ENCODE measurements at regions not wholly inside any gene's neighbourhood (a gene's known extent, or its start where the extent isn't known, plus 50 kb on each side); places are given as distances from the start of the nearest gene placed in this dataset.

DNA sequence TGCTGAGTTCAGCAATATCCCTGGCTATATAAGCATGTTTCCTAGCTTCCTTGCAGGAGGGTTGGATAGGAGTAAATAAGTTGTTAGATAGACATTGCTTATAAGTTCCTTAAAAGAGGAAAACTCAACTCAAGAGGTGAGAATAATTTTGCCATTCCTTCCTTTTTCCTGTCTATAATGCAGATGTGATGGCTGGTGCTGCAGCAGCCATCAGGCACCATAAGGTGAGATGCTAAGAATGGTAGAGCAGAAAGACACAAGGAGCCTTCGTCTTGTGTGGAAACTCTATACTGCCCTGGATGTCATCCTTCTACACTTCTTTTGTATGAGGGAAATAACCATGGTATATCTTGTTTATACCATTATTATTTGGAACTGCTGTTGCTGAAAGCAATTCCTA lies 74.5 kb upstream of the GRK3 start:
- H3K9me3 ChIP-seq, result no peaks in the 10 kb centered on the region
- H3K27ac ChIP-seq, result no peak overlapping the region
- no peaks in the 10 kb centered on the region for H3K27me3 ChIP-seq
- TF ChIP-seq, protein P1, sequence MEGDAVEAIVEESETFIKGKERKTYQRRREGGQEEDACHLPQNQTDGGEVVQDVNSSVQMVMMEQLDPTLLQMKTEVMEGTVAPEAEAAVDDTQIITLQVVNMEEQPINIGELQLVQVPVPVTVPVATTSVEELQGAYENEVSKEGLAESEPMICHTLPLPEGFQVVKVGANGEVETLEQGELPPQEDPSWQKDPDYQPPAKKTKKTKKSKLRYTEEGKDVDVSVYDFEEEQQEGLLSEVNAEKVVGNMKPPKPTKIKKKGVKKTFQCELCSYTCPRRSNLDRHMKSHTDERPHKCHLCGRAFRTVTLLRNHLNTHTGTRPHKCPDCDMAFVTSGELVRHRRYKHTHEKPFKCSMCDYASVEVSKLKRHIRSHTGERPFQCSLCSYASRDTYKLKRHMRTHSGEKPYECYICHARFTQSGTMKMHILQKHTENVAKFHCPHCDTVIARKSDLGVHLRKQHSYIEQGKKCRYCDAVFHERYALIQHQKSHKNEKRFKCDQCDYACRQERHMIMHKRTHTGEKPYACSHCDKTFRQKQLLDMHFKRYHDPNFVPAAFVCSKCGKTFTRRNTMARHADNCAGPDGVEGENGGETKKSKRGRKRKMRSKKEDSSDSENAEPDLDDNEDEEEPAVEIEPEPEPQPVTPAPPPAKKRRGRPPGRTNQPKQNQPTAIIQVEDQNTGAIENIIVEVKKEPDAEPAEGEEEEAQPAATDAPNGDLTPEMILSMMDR (IDR thresholded peaks at IDR 0.05), result no peak
- H3K4me1 ChIP-seq, result peaks cover 0 to 8% of the 10 kb centered on the region in 2 donors
- peaks cover 1% of the 10 kb centered on the region for H3K36me3 ChIP-seq
- no peak overlapping the region for H3K4me3 ChIP-seq
- no peak for DNase-seq (ENCODE audit: low spot score)

DNA sequence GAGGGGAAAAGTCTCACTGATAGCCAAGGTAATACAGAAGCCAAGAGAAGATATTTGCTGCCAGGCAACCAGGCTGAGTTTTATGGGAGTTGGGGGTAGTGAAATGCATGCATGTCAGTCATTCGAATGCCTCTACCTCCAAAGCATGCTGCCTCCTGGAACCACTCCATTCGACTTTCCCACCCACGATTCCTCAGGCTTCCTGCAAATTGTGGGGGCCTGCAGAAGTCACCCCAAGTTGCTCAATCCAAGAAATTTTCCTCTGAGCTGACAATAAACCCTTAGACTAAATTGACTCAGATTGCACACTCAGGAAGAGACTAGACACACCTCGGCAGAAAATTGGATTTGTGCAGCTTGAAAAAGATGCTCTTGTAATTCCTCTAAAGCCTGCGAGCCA lies 73.6 kb upstream of the GRK3 start:
- no peaks in the 10 kb centered on the region for H3K36me3 ChIP-seq
- no peaks in the 10 kb centered on the region for H3K9me3 ChIP-seq
- DNase-seq (ENCODE audit: low spot score), result no peak
- TF ChIP-seq, protein P1 (IDR thresholded peaks at IDR 0.05), result no peak
- H3K27ac ChIP-seq, result no peak overlapping the region
- H3K4me3 ChIP-seq, result no peak overlapping the region
- peaks cover 0 to 8% of the 10 kb centered on the region in 2 donors for H3K4me1 ChIP-seq
- H3K27me3 ChIP-seq, result no peaks in the 10 kb centered on the region

DNA sequence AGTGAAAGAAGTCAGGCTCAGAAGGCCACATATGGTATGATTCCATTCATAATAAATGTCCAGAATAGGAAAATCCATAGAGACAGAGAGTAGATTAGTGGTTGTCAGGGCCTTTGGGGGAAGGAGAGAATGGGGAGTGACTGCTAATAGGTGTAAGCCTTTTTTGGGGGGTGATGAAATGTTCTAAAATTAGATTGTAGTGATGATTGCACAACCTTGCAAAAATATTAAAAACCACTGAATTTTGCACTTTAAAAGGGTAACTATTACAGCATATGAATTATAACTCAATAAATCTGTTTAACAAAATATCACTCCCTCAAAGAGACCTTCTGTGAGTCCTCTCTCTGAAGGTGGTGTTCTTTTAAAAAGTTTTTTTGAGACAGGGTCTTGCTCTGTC lies 72.3 kb upstream of the GRK3 start:
- no peaks in the 10 kb centered on the region for H3K27me3 ChIP-seq
- H3K36me3 ChIP-seq, result no peaks in the 10 kb centered on the region
- H3K4me1 ChIP-seq, result peaks cover 0 to 8% of the 10 kb centered on the region in 2 donors
- no peak overlapping the region for H3K27ac ChIP-seq
- TF ChIP-seq, protein P1 (IDR thresholded peaks at IDR 0.05), result no peak
- no peaks in the 10 kb centered on the region for H3K9me3 ChIP-seq
- H3K4me3 ChIP-seq, result no peak overlapping the region
- DNase-seq (ENCODE audit: low spot score), result no peak

DNA sequence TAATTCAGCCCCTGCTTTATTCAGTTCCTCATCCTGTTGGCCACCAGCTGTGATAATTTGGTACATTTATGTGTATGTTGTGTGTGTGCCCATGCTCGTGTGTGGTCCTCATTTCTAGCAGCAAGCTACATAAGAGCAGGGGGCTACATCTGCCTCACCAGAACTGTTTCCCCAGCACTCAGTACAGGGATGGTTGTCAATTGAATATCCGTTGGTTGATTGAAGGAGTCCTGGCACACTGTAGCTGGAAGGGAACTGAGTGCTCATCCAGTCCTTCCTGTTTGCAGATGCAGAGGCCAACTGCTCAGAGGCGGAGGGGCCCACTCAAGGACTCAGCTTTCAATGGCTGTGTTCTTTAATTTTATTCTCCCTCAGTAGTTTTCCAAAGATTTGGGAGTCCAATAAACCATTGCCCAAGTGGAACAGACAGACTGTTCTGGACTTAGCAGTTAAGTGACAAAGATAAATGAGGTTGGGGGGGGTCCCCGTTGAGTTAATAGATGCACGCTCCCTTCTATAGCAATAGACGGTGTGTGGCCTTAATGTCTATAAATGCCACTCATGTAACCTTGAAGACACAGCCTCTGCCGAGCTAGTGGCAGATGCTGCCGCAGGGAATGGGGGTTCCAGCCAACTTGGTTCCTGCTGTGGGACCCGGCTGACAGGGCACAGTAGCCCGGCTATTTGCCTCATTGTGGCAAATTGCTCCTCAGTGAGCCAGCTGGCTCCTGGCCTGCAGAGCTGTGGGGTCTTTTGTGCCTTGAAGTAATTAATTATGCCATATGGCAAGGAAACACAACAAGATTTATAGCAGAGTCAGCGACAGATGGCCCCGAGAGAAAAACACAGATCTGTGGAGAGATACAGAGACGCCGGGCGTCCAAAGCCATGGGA lies 71.4 kb upstream of the GRK3 start:
- TF ChIP-seq, protein P1 (IDR thresholded peaks at IDR 0.05), result no peak

DNA sequence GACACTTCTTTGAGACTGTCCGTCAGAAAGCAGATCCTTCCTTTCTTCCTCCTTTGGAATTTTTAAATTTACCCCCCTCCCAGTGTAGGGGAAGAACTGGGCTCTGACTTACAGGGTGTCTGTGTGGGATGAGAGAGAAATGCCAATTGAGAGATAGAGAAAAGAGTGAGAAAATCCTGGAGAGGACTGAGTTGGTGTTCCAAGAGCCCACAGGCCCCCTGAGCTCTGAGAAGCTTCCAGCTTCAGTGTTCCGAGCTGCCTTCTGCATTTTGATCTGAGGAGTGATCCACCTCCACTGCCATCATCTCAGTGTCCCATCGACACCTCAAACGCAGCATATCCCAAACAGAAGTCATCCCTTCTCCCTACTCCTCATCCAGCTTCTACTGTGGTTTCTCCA lies 70.7 kb upstream of the GRK3 start:
- TF ChIP-seq, protein P1 (IDR thresholded peaks at IDR 0.05), result no peak
- no peak for DNase-seq (ENCODE audit: low spot score)
- Histone ChIP-seq H3K9me3 (no peaks in the 10 kb centered on the region), H3K27ac (no peak overlapping the region), H3K36me3 (no peaks in the 10 kb centered on the region), H3K27me3 (no peaks in the 10 kb centered on the region), H3K4me1 (no peaks in the 10 kb centered on the region), H3K4me3 (no peak overlapping the region)

More for the DNA sequence above, 71.4 kb upstream of the GRK3 start:
- Histone ChIP-seq H3K4me3 (no peak overlapping the region), H3K27me3 (no peaks in the 10 kb centered on the region), H3K4me1 (peaks cover 0 to 6% of the 10 kb centered on the region in 2 donors), H3K27ac (no peak overlapping the region), H3K36me3 (no peaks in the 10 kb centered on the region), H3K9me3 (no peaks in the 10 kb centered on the region)
- DNase-seq (ENCODE audit: low spot score), result no peak

Data from right atrium auricular region (tissue), 2 donors.